GM18873 (cell line): ENCODE measurements at regions not wholly inside any gene's neighbourhood (a gene's known extent, or its start where the extent isn't known, plus 50 kb on each side); places are given as distances from the start of the nearest gene placed in this dataset.

Source experiments
- ATAC-seq: cut with Tn5 transposase; IDR thresholded peaks from one replicate; pipeline ENCODE4 v1.9.1; 2021; ENCODE audit warnings: mild to moderate bottlenecking, moderate library complexity, moderate number of reproducible peaks; ENCODE audit not compliant: unreplicated experiment, low FRiP score

DNA sequence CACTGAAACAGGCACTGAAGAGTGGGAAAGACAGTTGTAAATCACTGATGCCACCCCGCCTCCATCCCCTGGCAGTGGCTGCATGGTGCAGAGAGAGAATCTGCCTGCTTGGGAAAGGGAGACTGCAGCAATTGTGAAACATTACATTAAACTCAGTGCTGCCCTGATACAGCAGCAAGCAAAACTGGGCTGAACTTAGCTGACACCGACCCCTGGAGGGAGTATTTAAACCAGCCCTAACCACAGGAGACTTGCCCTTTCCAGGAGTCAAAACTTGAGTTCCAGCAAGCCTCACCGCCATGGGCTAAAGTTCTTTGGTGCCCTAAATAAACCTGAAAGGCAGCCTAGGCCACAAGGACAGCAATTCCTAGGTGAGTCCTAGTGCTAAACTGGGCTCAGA lies 109.4 kb upstream of the PLPP4 start:
- ATAC-seq = no peak

DNA sequence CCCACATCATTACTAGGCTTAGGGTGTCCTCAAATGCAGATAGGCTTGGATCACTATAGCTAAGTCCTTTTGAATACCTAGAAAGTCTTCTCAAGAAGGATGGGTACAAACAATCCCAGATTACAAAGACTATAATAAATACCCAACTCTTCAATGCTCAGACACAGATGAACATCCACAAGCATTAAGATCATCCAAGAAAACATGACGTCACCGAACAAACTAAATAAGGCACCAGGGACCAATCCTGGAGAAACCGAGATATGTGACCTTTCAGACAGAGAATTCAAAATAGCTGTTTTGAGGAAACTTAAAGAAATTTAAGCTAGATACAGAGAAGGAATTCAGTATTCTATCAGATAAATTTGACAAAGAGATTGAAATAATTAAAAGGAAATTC lies 108.0 kb upstream of the PLPP4 start:
- ATAC-seq = no peak

DNA sequence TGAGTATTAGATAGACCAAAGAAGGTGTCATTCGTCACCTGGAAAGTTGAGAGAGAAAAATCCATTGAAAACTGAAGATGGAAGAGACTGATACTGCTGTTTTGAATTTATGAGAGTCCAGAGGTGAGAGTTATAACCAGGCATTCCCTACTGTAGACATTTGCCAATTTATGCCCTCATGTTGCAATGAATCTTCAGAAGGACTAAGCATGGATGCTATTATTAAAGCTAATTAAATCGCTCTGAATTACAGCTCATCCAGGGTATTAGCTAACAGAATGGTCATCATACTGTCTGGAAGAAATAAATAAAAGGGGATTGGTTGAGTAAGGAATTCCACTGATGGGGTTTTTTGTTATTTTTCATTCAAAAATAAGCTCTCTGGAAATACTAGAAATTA lies 101.6 kb upstream of the PLPP4 start:
- no peak for ATAC-seq

DNA sequence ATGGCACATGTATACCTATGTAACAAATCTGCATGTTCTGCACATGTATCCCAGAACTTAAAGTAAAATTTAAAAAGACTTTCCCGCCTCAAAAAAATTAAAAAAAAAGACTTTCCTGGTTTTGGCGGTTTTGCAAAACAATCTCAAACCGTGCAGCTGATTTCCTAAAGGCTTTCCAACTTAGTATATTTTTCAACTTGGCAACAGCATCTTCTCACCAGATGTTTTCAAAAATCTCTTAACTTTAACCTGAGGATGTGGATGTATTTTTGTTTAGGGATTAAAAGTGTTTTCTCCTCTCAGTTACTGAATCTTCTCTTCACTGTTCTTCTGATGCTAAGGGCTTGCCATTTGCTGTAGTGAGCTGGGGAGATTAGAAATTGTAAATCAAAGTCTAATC lies 96.5 kb upstream of the PLPP4 start:
- no peak for ATAC-seq

DNA sequence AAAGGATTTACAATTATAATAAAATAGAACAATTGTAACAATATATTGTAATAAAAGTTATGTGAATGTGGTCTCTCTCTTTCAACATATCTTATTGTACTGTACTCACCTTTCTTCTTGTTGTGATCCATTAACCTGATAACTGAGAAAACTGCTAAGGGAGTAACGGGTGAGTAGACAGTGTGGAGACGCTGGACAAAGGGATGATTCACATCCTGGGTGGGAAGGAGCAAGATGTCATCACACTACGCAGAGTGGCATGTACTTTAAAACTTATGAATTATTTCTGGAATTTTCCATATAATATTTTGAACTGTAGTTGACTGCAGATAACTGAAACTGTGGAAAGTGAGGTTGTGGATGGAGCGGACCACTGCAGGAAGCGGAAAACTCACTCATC lies 91.2 kb upstream of the PLPP4 start:
- no peak for ATAC-seq

DNA sequence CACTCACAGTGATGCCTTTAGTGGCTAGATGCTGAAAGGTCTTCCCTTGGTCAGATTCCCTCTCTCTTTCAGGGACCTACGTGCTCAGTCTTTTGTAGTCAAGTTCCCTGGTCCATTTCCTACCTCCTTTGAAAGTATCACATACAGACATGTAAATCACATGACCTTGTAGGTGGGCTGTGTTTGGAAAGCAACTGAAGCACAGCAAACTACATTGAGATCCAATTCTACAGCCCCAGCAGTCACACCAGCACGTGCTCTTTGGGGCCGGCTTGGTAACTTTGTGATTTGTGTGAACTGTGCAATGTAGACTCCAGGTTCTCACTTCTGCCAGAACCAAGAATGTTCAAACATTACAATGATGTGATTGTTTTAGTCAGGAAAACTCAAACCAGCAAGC lies 89.7 kb upstream of the PLPP4 start:
- ATAC-seq = no peak

DNA sequence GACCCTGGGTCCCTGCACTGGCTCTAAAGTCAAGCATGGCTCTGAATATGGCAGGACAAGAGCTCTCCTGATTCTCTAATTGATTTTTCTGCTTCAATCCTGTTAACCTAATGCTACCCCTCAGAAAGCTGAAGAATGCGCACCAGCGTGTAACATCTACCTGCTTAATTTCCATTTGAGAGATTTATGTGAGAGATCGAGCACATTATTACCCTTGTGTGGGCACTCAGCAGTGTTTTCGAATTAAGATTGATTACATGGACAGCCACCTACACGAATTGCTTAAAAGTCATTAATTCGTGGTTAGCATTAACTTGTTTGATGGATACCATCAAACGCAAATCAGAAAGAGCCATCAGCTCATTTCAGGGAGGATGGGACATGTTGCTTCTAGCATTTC lies 88.7 kb upstream of the PLPP4 start:
- no peak for ATAC-seq

DNA sequence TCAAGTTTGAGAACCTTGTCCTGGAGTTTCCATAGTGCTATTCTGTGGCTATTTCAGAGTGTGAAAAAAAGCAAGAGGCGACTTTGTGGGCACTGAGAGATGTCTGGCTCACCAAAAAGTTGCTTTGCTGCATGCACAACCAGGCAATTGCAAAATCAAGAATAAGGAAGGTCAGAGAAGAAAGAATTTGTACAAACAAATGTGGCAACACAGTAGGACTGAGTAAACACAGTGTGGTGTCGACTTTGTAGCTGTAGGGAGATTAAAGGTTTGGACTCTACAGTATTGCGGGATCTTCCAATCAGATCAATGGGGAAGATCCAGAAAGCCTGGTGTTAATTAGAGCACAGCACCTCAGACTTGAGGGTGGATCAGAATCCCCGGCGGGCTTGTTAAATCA lies 88.1 kb upstream of the PLPP4 start:
- ATAC-seq = no peak

DNA sequence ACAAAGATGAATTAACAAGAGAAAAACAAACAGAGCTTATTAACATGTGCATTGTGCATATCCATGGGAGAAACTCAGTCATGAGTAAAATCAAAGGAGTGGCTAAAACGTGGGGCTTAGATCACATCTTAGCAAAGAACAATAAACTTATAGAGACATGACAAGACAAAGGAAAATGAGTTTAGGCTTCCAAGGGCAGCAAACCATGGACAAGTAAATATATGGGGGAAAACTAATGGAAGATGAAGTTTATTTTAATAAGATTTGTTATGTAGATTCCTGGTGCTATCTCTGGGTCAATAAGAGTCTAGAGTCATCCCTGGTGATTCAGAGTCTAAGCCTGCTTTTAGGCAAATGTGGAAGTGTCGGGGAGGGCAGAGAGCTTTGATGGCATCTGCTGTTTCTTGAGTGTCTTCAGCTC lies 87.2 kb upstream of the PLPP4 start:
- ATAC-seq = no peak

DNA sequence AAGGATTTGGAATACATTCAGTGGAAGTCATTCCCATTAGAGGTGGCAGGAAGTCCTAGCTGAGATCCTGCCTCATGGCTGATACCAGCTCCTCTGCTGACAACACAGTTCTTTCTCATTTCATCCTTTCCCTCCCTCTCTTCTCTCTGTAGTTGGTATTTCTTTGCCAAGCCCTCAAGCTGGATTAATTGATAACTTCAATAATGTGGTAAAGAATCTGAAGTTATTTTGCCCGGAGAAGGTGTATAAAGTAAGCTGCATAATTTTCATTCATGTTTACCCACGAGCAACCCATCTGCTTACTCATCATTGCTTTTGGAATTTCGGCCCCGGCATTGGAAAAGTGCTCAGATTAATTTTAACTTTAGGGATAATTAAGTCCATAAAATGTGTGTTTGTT lies 85.2 kb upstream of the PLPP4 start:
- ATAC-seq = no peak

DNA sequence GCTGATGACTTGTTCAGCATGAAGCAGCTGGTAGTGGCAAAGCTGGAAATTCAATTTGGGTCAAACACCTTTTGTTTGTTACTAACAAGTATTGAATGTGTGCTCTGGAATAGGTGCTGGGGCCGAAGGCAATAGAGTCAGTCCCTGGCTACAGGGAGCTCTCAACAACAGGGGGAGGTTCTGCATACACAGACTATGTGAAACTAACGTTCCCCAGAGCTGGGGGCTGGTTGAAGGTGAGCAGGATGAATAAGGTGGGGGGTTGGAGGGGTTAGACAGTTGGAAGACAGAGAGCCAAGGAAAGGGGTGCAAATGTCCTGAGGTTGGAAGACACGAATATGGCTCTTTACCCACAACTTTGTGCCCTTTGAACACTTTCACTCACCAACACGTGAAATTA lies 84.1 kb upstream of the PLPP4 start:
- no peak for ATAC-seq

DNA sequence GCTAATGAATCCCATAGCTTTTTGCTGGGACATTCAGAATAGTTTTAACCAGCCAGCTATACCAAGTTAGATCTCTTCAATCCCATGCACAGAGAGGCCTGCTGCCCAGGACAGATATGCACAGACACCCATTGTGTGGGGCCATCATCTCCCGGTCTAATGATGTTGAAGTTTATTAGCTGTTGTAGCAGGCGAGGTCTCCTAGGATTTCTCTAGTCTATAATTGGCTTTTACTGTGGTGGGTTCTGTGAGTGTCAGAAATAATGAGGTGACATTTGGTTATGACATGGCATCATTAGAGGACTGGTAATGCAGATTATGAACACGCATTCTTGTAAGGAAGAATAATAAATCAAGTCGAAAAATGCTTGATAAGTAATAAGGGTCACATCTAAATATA lies 81.4 kb upstream of the PLPP4 start:
- ATAC-seq = no peak

DNA sequence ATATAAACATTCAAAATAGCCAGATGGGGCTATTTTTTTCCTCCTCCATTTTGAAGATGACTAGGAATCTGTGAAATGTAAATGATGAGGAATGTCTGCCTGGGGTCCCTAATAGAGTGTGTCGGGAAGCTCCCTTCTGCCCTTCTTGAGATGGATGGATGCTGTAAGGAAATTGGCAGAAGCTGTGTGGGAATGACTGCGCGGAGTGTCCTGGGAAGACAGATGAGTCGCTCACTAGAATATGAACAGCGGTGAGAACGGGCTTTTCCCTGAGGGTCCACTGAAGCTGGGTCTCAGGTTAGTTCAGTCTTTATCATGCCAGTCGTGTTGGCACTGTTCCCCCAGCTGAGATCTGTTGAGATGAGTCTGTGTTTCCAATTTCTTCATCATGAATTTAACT lies 75.1 kb upstream of the PLPP4 start:
- no peak for ATAC-seq

DNA sequence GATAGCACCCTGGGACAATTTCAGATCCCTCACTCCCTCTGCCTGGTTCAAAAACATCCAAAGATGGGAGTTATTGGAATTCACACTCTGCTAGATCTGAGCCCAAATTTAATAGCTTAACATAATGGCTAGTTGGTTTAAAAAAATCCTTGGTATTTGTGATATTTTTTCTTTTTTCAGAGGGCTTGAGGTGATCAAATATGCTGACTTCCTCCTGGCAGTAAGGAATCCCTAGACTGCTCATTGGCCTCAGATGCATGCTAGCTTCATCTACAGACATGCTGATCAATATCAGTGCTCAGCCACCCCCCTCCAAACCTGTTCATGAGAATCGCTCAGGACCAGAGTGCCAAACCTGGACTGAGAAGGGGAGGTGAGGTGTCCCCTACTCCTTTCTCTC lies 74.7 kb upstream of the PLPP4 start:
- ATAC-seq = no peak

DNA sequence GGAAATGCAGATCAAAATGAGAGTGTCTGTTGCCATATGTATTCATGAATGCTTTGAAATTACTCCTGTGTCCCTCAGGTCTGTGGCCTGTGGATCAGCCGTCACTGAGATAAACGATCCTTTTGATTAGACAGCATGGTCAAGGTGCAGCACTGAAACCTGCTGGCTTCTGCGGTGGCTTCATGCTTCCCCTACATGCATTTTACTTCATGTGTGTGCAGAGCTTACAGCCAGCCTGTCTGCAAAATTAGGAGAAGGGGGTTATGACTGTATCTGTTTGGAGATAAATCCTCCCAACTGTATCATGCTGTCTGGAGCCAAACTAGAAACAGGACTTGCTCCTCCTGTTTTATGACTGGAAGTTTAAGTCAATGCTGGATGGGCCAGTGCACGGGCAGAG lies 71.0 kb upstream of the PLPP4 start:
- no peak for ATAC-seq

DNA sequence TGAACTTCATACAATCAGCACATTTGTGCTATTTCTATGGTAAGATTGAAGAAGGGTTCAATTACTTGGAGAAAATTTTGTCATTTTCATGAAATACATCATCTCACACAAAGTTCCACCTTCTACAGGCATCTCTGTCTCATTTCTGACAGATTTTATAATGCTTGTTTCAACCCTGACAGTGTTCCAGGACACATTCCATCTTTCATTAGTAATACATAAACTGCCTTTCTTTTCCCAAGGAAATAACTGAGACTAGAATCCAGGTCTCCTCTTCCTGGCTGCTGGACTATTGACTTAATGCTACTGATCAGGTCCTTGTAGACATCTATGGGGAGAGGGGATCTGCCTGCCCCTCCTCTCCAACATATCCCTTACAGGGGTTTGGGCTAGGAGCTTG lies 70.1 kb upstream of the PLPP4 start:
- ATAC-seq = no peak

DNA sequence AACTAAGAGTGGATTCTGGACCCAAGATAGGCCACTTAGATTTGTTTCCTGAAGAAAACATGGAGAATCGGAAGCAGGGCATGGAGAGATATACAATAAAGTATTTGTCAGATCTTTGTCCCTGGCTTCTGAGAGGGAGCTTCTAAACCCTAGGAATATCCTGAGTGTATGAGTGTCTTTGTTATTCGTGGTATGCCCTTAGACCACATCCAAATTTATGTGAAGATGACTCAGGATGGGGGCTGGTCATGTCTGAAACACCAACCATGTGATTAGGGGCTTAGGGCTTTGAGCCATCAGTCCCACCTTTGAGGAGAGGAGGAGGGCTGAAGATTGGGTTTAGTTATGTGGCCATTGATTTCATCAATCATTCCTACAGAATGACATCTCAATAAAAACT lies 69.7 kb upstream of the PLPP4 start:
- ATAC-seq = no peak

DNA sequence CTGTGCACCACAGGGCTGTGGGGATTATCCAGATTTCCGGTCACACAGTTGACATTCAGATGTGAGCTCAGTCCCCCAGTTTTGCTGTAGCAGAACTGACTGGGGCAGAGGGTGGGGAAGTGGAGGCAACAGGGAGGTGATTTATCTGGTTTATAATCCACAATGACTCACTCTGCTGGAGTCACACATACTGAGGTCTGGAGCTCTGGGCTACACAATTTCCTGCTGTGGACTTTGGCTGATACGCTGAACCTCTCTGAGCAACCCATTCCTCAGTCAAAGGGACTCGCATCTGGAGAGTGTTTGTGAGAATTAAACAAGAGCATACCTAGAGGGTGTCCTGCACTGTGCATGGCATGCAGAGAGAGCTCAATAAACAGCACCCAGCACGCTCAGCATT lies 64.8 kb upstream of the PLPP4 start:
- ATAC-seq = no peak

DNA sequence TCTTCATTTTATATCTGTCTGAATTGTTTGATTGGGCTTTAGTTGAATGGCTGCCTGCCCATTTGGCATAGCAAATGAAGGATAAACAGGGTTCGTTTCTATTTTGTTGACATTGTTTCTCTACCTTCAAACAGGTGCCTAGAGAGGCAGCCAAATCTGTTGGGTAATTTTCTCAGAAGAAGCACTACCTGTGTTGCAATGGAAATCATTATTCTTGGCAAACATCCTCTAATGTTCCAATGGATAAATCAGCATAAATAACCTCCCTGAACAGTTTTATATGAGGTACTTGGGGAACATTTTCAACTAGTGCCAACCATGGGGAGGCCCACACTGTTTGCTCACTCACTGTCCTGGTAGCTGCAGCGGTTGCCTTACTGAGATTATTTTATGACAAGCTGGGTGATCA lies 64.4 kb upstream of the PLPP4 start:
- ATAC-seq = no peak

DNA sequence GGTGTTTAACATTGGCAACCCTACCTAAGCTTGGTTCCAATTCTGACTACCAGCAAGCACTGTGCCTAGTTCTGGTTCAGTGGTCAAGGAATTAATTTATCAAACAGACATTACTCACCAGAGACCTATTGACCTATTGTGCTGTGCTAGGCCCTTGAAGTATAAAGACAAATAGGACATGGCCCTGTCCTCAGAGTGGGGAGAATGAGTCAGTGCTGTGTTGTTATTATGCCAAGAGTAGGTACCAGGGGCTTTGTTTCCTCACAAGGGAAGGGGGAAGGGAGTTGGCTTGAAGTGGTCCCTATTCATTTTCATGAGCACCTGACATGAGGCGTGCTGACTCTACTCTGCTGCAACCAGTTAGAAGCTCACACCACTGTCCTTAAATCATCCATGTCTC lies 62.6 kb upstream of the PLPP4 start:
- no peak for ATAC-seq

DNA sequence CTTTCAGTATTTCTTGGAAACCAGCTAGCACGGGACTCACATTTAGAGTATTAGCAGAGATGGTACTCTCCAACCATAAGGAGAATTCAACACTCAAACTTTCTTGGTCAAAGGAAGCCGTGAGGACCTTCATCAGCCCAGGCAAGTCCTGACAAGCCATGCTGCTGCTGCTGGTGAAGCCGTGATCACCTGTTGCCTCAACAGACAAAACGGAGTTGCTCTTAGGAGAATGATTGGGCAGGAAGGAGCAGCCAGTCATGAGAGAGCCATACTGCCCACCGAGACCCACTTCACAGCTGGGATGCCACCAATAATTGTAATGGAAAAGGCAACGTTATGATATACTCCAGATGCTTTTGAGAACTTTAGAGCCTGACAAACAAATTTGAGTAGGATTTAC lies 60.8 kb upstream of the PLPP4 start:
- no peak for ATAC-seq

DNA sequence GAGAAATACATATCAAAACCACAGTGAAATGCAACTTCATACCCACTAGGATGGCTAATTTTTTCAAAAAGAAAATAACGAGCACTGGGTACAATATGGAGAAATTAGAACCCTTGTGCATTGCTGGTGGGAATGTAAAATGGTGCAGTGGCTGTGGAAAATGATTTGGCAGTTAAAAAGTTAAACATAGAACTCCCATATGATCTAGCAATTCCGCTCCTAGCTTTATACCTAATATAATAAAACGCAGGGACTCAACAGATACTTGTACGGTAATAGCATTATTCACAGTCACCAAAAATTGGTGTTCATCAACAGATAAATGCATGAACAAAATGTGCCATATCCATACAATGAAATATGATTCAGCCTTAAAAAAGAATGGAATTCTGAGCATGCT lies 58.8 kb upstream of the PLPP4 start:
- no peak for ATAC-seq

DNA sequence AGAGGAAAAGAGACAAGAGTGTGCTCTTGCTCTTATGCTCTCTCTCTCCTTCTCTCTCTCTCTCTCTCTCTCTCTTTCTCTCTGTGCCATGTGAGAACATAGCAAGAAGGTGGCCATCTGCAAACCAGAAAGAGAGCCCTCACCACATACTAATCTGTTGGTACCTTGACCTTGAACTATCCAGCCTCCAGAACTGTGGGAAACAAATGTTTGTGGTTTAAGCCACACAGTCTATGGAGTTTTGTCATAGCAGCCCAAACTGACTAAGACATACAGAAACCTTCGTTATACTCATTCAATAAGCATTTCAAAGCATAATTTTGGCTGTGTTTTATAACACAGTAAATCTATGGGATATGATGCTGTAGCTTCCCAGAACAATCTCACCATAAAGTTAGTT lies 56.4 kb upstream of the PLPP4 start:
- ATAC-seq = no peak
